GM06990 (cell line): ENCODE measurements at regions not wholly inside any gene's neighbourhood (a gene's known extent, or its start where the extent isn't known, plus 50 kb on each side); places are given as distances from the start of the nearest gene placed in this dataset.

Experiments
- DNase-seq: peaks from one replicate; pipeline ENCODE4 v3.0.0-alpha.2; 2011; ENCODE audit not compliant: insufficient read length; ENCODE audit errors: extremely low read depth
- H3K27me3 ChIP-seq: replicated peaks from 2 replicates; pipeline ENCODE4 v1.6.0; 2011; ENCODE audit warnings: low read length; ENCODE audit not compliant: control insufficient read depth, insufficient read depth
- H3K36me3 ChIP-seq: 2 replicates; pipeline ENCODE4 v1.5.1; 2011; ENCODE audit warnings: low read length; ENCODE audit not compliant: control insufficient read depth, insufficient read depth
- H3K4me3 ChIP-seq: replicated peaks from 2 replicates; pipeline ENCODE4 v1.5.1; 2011; ENCODE audit warnings: low read depth, mild to moderate bottlenecking, control low read depth, low read length
- TF ChIP-seq, protein P1 (sequence below): IDR thresholded peaks from 2 replicates; pipeline ENCODE4 v1.5.1; 2011; ENCODE audit warnings: low read length, control low read depth, mild to moderate bottlenecking, inconsistent platforms; ENCODE audit not compliant: insufficient read depth, poor library complexity, severe bottlenecking

DNA sequence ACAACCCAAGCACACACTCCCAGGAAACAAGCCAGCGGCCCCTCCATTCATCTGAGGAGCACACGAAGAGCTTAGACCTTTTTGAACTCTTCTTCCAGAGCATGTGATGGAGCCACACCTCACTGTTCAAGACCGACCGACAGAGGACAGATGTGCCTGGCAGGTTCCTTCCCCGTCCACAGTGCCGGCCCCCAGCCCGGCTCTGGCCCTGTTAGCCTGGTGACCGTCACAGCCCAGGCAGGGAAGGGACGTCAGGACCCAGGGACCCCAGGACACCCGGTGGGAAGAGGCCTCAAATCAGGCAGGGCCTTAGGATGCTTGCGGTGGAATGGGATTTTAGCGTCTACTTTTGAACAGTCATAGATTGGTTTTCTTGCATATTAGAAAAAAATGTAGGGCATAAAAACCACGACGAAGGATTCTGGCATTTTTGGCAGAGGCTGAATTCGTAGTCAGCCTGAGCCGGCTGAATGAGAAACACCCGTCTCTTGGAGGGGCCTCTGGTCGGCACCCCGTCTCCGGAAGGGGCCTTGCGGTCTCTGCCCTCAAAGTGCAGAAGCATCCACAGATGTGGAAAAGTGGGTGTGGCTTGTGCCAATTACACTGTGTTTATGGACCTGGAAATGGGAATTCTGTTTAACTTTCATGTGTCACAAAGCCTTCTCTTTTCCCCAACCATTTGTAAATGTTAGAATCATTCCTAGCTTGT lies 79.3 kb downstream of the SIK1 start:
- no peak for DNase-seq
- TF ChIP-seq, protein P1, sequence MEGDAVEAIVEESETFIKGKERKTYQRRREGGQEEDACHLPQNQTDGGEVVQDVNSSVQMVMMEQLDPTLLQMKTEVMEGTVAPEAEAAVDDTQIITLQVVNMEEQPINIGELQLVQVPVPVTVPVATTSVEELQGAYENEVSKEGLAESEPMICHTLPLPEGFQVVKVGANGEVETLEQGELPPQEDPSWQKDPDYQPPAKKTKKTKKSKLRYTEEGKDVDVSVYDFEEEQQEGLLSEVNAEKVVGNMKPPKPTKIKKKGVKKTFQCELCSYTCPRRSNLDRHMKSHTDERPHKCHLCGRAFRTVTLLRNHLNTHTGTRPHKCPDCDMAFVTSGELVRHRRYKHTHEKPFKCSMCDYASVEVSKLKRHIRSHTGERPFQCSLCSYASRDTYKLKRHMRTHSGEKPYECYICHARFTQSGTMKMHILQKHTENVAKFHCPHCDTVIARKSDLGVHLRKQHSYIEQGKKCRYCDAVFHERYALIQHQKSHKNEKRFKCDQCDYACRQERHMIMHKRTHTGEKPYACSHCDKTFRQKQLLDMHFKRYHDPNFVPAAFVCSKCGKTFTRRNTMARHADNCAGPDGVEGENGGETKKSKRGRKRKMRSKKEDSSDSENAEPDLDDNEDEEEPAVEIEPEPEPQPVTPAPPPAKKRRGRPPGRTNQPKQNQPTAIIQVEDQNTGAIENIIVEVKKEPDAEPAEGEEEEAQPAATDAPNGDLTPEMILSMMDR = no peak
- no peaks in the 10 kb centered on the region for H3K36me3 ChIP-seq
- no peak overlapping the region for H3K4me3 ChIP-seq
- no peaks in the 10 kb centered on the region for H3K27me3 ChIP-seq

DNA sequence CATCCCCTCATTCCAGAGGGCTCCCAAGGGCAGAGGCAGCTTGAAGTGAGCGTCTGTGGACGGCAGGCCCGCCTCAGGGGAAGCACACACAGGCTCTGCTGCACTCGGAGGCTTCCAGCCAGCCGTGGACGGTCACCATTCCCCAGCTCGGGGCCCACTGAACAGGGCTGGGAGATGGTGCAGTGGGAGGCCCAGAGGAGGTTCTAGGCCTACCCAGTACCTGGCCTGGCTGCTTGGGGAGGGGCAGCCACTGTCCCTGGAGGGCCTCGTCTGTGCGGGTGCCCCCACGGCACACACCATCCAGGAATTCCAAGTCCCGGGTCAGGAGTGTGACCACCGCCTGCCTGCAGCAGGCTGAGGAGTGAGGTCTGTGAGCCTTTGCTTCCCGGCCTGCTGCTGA lies 80.4 kb downstream of the SIK1 start:
- H3K4me3 ChIP-seq = no peak overlapping the region
- no peaks in the 10 kb centered on the region for H3K36me3 ChIP-seq
- TF ChIP-seq, protein P1 = no peak
- DNase-seq = no peak
- H3K27me3 ChIP-seq = no peaks in the 10 kb centered on the region

DNA sequence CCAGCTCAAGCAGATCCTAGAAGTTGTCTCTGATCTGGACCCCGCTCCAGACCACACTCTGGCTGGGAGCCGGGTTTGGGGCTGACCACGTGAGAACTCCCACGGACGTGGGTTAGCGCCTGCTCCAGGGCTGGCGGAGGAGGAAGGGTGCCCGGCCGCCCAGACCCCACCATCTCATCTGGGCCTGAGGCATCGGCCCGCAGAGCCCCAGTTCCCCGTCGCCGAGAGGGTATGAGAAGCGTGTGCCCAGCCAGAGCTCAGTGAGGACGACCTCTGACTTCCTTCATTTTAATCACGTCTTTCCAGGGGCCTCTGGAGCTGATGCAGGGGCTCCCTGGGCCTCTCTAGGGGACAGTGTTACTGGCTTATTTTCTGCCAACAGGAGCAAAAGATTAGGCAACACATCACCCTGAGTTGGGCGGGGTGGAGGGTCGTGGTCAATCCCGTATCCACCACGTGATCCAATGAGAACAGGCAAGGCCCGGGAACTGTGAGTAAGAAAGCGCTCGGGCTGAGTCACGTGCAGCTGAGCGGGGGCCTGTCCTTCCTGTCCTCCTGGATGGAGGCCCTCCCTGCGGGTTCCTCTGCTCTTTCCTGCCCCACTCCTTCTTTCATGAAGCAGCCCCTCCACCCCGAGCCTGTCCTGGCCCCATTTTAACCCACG lies 81.1 kb downstream of the SIK1 start:
- no peak overlapping the region for H3K4me3 ChIP-seq
- TF ChIP-seq, protein P1 = no peak
- H3K27me3 ChIP-seq = no peaks in the 10 kb centered on the region
- DNase-seq = no peak
- H3K36me3 ChIP-seq = no peaks in the 10 kb centered on the region

DNA sequence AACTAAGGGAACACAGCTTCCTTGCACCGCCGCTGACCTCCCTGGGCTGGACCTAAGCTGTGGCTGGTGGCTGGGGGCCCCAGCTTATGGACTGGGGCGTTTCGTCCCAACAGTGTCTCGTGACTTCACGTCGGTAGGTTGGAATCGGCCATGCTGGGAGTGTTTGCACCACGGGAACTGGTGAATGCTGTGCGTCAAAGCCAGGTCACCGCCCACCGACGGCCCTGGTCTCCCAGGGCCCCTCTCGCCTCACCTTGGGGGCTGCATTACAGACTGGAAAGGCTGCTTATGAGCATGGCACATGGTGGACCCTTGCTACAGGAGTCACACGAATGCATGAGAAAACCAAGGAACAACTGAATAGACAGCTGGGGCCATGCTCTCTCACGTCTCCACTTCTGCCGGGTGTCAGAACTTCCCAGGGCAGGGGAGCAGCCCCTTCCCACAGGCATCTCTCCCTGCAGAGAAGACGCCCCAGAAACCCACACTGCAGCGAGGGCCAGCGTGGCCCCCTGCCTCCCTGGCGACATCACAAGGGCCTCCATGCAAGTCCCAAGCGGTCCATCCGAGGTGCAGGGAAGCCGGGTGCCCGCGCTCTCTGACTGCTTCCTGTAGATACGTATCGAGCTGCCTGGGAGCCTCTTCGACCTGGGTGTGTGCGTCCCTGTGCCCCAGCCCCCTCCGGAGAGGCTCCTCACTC lies 81.7 kb downstream of the SIK1 start:
- no peak overlapping the region for H3K4me3 ChIP-seq

DNA sequence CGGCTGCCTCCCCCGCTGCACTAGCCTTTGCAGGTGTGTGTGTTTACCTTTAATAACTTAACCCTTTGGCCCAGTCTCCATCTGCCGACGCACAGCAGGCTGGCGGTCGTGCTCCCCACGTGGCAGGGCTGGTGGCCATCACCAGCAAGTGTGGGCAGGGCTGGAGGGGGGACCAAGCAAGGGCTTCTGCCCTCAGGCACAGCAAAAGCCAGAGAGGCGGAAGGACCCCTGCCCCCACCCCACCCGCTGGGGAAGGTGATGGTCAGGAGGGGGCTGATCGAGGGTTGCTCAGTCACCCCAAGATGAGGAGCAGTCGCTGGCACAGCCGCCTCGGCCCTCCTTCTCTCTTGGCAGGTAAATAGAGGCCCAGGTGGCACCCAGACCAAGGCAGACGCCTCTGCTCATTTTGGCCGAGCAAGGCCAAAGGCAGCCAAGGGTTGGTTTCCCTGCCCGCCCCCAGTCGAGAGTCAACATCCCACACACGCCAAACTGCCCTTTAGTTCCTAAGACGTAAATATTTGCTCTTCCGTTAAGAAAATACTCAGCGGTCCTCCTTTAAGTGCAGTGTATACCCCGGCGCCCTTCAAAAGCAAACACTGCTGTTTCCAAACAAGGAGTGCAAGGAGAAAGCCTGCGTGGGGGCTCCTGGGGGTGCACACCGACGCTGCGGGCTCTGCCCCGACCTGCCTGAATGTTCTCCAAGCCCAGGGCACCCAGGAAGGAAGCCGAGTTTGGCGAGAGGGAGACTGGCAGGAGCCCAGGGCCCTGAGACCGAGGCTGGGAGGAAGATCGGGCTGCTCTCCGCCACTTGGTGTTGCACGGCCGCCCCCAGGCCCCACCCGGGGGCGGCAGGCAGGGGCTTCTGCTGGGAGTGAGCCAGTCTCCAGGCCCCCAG lies 82.7 kb downstream of the SIK1 start:
- TF ChIP-seq, protein P1 = no peak
- Histone ChIP-seq H3K36me3 (no peaks in the 10 kb centered on the region), H3K4me3 (no peak overlapping the region), H3K27me3 (no peaks in the 10 kb centered on the region)
- DNase-seq = no peak

More for the DNA sequence above, 81.7 kb downstream of the SIK1 start:
- TF ChIP-seq, protein P1 = no peak
- no peaks in the 10 kb centered on the region for H3K36me3 ChIP-seq
- DNase-seq = no peak
- H3K27me3 ChIP-seq = no peaks in the 10 kb centered on the region
